Vagina (tissue), 2 donors: ENCODE measurements at regions not wholly inside any gene's neighbourhood (a gene's known extent, or its start where the extent isn't known, plus 50 kb on each side); places are given as distances from the start of the nearest gene placed in this dataset.

ENCODE experiments used
- CTCF ChIP-seq, 3 experiments: fragments of 450-650 bp in 2 of 3; fragments of 200-600 bp in 1 of 3; sonication (generic) in 1 of 3; IDR thresholded peaks; one replicate each; pipeline ENCODE4 v1.5.1; 2017 to 2019; ENCODE audit warnings: antibody characterized with exemption in 3 of 3, mild to moderate bottlenecking in 2 of 3, moderate library complexity in 2 of 3
- POLR2A ChIP-seq, 2 donors: fragments of 450-650 bp; IDR thresholded peaks; one replicate each; pipeline ENCODE4 v1.6.1; 2017; ENCODE audit warnings: antibody characterized with exemption in 2 of 2, mild to moderate bottlenecking in 2 of 2, moderate library complexity in 2 of 2

DNA sequence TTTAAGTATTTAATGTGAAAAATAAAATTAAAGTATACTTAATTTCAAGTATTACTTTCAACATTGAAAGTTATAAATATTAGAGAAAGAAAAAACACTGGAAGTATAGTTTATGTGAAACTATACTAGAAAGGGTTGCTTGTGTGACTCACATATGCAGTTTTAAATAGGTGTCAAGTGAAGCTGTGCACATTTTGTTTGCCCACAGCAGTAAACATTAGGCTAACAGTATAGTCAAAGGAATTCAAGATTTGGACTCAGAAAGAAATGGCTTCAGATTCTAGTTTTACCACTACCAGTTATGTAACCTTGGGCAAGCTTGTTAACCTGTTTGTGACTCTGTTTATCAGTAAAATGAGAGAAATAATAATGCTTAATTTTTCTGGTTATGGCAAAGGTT lies 148.2 kb downstream of the FAM47B start:
- TF ChIP-seq CTCF (IDR thresholded peaks at IDR 0.05), result no peak
- no peak for TF ChIP-seq POLR2A (IDR thresholded peaks at IDR 0.05)
